Esophagus mucosa (tissue), 1 donor: ENCODE measurements at regions not wholly inside any gene's neighbourhood (a gene's known extent, or its start where the extent isn't known, plus 50 kb on each side); places are given as distances from the start of the nearest gene placed in this dataset.
A peak's percentile ranks its signal among the peaks of the same experiment; 100 is the strongest.

ENCODE experiments used
- ATAC-seq: fragments of 200-7000 bp; cut with Tn5 transposase; one replicate; pipeline ENCODE4 v1.9.1; 2020
- donor health status: DM: yes; HTN: yes; CAD: no.

GRCh38 chr6:124877468-124877867 is 84.8 kb upstream of the RNF217 start:
- no peak for ATAC-seq

GRCh38 chr6:124879110-124879991 is 82.9 kb upstream of the RNF217 start:
- ATAC-seq: no peak

- ATAC-seq: no peak
Observed at GRCh38 chr6:124879992-124880355, 82.3 kb upstream of the RNF217 start.

- no peak for ATAC-seq
Observed at GRCh38 chr6:124881898-124882578, 80.2 kb upstream of the RNF217 start.

- ATAC-seq: peak; percentile 48
Observed at GRCh38 chr6:124882579-124883393, 79.5 kb upstream of the RNF217 start.

GRCh38 chr6:124885171-124885570 is 77.1 kb upstream of the RNF217 start:
- no peak for ATAC-seq

GRCh38 chr6:124887872-124888580 is 74.2 kb upstream of the RNF217 start:
- ATAC-seq: no peak

- ATAC-seq: no peak
Observed at GRCh38 chr6:124888581-124889371, 73.5 kb upstream of the RNF217 start.

GRCh38 chr6:124901084-124901483 is 61.2 kb upstream of the RNF217 start:
- ATAC-seq: no peak

GRCh38 chr6:124903797-124904196 is 58.4 kb upstream of the RNF217 start:
- ATAC-seq: no peak

GRCh38 chr6:124907596-124907995 is 54.6 kb upstream of the RNF217 start:
- ATAC-seq: peak; percentile 62
